GM23338 (cell line): ENCODE measurements at regions not wholly inside any gene's neighbourhood (a gene's known extent, or its start where the extent isn't known, plus 50 kb on each side); places are given as distances from the start of the nearest gene placed in this dataset.

Experiments
- EZH2 ChIP-seq: fragments of 200-600 bp; sonication (generic); IDR thresholded peaks from one replicate; pipeline ENCODE4 v1.8.0; 2017; ENCODE audit warnings: antibody characterized with exemption, mild to moderate bottlenecking, low read depth; ENCODE audit not compliant: unreplicated experiment
- POLR2AphosphoS5 ChIP-seq: IDR thresholded peaks from 2 replicates; pipeline ENCODE4 v1.6.1; 2016; ENCODE audit warnings: antibody characterized with exemption, low read depth
- ZNF331 ChIP-seq: fragments of 250-450 bp; sonication (Bioruptor Pico); IDR thresholded peaks from 2 replicates; pipeline ENCODE4 v1.5.0; 2020; ENCODE audit warnings: low read depth, mild to moderate bottlenecking, moderate library complexity
- TF ChIP-seq, protein P1 (sequence below), 2 experiments: fragments of 200-600 bp in 1 of 2; sonication (generic) in 1 of 2; conservative IDR thresholded peaks; 2 replicates each; pipeline versions ENCODE4 v1.5.1 to v1.6.1; 2016 to 2017; ENCODE audit warnings: antibody characterized with exemption in 2 of 2, low read depth in 2 of 2, mild to moderate bottlenecking in 2 of 2, moderate library complexity in 1 of 2

DNA sequence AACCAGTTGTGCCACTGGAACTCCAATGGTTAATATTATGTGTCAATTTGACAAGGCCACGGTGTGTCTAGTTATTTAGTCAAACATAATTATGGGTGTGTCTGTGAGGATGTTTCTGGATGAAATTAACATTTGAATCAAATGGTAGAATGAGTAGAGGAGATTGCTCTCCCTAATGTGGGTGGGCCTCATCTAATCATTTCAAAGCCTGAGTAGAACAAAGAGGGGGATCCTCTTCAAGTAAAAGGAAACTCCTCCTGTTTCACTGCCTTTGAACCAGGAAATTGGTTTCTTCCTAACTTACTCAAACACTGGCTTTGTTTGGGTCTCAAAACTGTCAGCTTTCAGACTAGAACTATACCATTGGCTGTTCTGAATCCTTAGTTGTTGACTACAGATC lies 1692.1 kb downstream of the PCDH19 start:
- no peak for TF ChIP-seq POLR2AphosphoS5
- TF ChIP-seq, protein P1, sequence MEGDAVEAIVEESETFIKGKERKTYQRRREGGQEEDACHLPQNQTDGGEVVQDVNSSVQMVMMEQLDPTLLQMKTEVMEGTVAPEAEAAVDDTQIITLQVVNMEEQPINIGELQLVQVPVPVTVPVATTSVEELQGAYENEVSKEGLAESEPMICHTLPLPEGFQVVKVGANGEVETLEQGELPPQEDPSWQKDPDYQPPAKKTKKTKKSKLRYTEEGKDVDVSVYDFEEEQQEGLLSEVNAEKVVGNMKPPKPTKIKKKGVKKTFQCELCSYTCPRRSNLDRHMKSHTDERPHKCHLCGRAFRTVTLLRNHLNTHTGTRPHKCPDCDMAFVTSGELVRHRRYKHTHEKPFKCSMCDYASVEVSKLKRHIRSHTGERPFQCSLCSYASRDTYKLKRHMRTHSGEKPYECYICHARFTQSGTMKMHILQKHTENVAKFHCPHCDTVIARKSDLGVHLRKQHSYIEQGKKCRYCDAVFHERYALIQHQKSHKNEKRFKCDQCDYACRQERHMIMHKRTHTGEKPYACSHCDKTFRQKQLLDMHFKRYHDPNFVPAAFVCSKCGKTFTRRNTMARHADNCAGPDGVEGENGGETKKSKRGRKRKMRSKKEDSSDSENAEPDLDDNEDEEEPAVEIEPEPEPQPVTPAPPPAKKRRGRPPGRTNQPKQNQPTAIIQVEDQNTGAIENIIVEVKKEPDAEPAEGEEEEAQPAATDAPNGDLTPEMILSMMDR (conservative IDR thresholded peaks at IDR 0.05; ENCODE audit: low read depth in 2 of 2), result no peak
- TF ChIP-seq EZH2, result no peak
- no peak for TF ChIP-seq ZNF331 (CRISPR knock-in tag)
